Omental fat pad (tissue), 3 donors: ENCODE measurements at regions not wholly inside any gene's neighbourhood (a gene's known extent, or its start where the extent isn't known, plus 50 kb on each side); places are given as distances from the start of the nearest gene placed in this dataset.

Source experiments
- ATAC-seq: fragments of 150-250 bp; one replicate; pipeline ENCODE4 v1.9.1; 2016; ENCODE audit warnings: mild to moderate bottlenecking, moderate library complexity; ENCODE audit not compliant: low FRiP score
- DNase-seq: peaks from one replicate; pipeline ENCODE4 v3.0.0-alpha.2; 2019; ENCODE audit warnings: low spot score
- TF ChIP-seq, protein P1 (sequence below), 3 donors: fragments of 450-650 bp; IDR thresholded peaks; one replicate each; pipeline ENCODE4 v1.5.1; 2016 to 2017; ENCODE audit warnings: antibody characterized with exemption in 3 of 3, mild to moderate bottlenecking in 3 of 3, moderate library complexity in 2 of 3

DNA sequence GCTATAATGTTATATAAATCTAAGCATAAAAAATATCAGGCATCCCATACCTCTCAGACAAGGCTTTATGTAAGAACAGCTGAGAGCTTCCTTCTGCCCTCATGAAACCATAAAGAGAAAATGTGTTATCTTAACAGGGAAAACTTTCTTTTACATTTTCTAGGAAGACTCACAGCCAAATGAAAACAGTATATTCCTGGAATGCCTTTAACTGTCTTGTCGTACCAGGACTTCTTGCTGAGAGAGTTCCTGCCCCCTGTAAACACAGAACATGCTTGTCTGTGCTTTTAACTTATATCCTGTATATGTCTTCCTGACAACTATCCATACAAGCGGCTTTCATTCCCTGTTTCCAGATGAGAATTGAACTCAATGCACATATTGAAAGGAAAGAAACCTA is 64.8 kb upstream of the AHR start:
- TF ChIP-seq, protein P1, sequence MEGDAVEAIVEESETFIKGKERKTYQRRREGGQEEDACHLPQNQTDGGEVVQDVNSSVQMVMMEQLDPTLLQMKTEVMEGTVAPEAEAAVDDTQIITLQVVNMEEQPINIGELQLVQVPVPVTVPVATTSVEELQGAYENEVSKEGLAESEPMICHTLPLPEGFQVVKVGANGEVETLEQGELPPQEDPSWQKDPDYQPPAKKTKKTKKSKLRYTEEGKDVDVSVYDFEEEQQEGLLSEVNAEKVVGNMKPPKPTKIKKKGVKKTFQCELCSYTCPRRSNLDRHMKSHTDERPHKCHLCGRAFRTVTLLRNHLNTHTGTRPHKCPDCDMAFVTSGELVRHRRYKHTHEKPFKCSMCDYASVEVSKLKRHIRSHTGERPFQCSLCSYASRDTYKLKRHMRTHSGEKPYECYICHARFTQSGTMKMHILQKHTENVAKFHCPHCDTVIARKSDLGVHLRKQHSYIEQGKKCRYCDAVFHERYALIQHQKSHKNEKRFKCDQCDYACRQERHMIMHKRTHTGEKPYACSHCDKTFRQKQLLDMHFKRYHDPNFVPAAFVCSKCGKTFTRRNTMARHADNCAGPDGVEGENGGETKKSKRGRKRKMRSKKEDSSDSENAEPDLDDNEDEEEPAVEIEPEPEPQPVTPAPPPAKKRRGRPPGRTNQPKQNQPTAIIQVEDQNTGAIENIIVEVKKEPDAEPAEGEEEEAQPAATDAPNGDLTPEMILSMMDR (IDR thresholded peaks at IDR 0.05), result no peak
- DNase-seq (no peak), ATAC-seq (no peak)

DNA sequence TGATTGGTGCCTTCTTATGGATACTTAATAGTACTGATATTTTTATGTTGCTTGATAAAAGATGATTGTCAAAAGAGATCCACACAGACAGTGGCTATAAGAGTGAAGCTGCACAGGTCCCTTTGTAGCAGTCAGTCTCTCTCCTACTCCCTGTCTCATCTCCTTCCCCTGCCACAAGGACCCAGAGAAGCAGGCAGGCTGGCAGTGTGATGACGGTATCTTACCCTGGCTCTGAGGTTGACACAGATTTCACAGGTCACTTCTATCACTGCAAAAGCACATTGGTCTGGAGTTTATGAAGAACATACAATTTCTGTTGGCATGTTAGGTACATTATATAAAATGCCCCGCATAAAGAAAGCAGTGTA is 64.4 kb upstream of the AHR start:
- no peak for DNase-seq
- no peak for ATAC-seq
- TF ChIP-seq, protein P1 (IDR thresholded peaks at IDR 0.05), result no peak

DNA sequence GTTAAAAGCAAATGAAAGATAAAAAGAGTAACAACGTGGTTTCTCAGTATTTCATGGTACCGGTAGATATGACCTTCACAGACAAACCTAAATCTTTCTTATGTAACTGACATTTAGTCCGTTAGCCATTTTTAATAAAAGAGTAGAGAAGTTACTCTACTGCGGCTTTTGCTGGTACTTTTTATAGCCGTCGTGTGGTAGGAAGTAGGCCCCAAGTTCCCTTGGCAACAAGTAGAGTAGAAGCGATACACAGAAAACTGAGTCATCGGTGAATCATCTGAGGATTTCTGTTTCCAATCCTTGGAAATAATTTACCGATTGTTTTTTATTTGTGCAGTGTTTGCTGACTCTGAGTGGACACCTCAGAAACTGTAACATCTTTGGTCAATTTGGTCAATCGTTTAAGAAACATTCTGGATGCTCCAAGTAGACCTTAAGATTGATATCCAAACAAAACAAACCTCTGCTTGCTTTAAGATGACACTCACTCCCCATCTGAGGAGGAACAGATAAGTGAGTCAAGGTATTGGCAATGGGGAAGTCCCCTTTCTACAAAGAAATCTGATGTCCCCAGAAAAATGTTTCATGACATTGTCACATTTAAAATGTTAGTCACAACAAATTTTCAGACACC is 63.9 kb upstream of the AHR start:
- DNase-seq (no peak), ATAC-seq (peak; percentile 75)
- TF ChIP-seq, protein P1 (IDR thresholded peaks at IDR 0.05), result no peak

DNA sequence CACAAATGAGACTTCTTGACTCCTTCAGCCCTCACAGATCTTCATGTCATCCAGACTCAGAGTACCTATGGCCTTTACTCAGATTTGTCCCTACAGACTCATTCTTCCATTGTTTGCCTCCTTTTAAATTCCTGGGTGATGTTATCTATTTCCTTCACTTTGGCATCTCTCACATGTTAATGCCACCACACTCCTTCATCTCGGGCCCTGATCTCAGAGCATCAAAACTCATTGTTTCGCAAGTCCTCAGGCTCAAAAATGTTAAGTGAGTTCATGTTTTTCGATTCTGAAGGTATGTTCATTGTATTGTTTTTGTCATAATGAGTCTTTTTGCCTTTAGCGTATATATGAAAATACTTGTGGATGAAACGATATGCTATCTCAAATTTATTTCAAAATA is 62.3 kb upstream of the AHR start:
- no peak for ATAC-seq
- TF ChIP-seq, protein P1 (IDR thresholded peaks at IDR 0.05), result no peak
- DNase-seq, result no peak

DNA sequence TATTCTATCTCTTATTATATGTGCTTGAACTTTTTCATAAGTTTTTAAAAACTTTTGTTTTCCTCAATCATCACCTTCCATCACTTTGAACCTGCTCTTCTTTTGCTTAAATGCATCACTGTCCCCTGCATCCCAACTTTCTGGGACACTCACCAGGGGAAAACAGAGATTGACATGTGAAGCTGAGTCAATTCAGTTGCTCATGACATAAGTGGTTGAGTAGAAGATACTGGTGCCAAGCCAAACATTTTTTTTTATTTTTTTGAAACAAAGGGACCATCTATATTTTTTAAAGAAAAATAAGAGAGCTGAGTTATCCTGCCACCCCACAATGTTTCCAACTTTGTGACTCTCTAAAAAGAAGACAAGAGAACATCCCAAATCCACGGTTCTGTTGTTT is 61.8 kb upstream of the AHR start:
- DNase-seq (no peak), ATAC-seq (no peak)
- TF ChIP-seq, protein P1 (IDR thresholded peaks at IDR 0.05), result no peak

DNA sequence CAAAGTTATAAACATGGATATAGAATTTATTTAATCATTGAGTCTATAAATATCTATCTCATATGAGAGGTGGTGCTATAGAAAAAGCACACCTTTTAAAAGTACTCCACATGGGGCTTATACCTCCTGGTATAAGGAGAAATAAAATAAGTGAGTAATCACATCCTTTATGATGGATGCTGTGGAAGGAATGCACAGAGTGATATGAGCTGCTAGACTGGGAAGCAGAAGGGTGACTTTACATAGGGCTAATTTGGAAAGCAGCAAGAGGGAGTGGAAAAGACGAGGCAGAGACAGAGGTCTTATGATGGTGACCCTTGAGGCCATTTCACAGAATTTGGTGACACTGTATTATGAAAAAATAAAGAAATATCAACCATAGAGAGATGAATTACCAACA is 59.4 kb upstream of the AHR start:
- TF ChIP-seq, protein P1 (IDR thresholded peaks at IDR 0.05), result no peak
- no peak for DNase-seq
- ATAC-seq, result no peak

DNA sequence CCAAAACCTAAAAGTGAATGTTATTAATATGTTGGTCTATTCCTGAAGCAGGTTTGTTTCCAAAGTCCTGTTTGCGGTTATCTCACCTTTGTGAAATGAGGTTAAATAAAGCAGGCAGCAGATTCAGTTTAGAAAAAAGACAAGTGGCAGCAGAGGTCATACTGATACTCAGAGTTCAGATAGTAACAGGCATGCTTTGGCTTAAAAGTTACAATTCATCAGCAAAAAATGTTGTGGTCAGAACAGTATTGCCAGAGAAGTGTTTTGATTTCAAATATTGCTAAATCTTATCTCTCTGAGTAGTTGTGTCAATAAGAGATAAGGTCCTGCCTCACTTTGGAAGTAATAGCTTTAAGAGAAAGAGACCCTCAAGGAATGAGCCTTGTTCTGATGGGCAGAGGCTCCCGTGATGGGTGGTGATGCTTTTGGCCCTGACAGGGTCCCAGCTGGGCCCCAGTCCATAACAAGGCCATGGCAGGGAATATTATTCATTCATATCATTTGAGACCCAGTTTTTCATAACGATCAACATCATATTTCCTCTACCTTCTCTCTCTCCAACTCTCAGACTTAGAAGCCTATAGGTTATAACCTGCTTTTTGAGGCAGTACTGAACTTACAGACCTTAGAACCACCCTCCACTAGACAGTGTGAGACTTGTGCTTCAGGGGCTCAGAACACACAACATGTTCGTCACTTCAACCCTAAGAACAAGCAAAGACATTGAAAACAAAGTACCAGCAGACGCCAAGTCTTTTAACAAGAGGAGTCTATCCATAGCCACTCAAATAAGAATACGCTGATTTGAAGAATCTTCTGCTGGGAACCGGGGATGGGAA is 58.5 kb upstream of the AHR start:
- TF ChIP-seq, protein P1 (IDR thresholded peaks at IDR 0.05), result no peak
- no peak for DNase-seq
- ATAC-seq, result no peak
